HK-2 (cell line): ENCODE measurements at regions not wholly inside any gene's neighbourhood (a gene's known extent, or its start where the extent isn't known, plus 50 kb on each side); places are given as distances from the start of the nearest gene placed in this dataset.
"Not testable (repeated sequence)": the region's sequence is repeated elsewhere in the genome, so short reads cannot be mapped to it uniquely, and the experiment has no call there.

Source experiments
- DNase-seq: peaks from one replicate; pipeline ENCODE4 v3.0.0-alpha.2; 2018; ENCODE audit not compliant: unreplicated experiment

DNA sequence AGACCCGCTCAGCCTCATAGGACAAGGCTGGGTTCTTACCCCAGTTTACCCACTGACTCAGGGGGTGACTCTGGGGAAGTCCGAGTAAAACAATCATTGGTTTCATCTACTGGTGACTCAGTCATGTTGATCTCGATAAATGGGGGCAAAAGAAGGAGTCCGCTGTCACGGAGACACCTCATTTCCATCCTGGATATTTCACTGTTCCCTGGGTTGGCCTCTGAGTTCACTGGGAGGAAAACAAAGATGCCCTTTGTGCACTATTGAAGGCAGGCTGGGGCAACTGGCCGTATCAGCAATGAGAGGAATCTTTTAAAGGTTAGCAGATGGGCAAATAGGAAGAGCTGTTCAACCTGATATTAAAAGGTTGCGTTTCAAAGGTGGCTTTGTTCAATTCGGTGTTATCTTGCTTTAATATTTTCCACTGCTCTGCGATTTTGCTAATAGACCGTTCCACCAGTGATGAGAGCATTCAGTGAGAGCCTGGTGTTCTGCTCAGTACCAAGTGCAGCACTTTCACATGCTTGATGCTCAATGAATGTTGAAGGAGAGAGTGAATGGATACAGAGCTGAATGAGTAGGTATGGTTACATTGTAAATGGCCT is 110.2 kb upstream of the EGFLAM start:
- no peak for DNase-seq

GRCh38 chr5:38143384-38143783 is 115.0 kb upstream of the EGFLAM start:
- no peak for DNase-seq

GRCh38 chr5:38141665-38142064 is 116.7 kb upstream of the EGFLAM start:
- DNase-seq = no peak

DNA sequence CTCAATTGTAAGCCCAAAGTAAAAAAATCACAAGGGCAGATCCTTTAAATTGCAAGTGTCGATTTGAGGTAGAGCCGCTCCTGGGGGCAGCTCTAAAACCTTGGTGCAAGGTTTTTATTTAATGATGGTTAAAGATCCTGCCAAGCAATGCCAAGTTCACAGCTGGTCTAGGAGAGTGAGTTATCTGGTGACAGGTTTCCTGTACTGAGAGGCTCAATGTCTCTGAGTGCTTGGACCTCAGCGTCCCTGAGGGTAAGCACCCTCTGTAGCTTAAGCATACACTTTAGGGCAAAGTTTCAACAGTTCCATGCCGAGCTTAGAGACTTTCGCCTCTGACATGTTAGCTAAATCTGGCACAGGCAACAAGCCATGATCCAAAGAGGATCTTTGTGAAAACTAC is 119.8 kb upstream of the EGFLAM start:
- no peak for DNase-seq

GRCh38 chr5:38135486-38136039 is 122.8 kb upstream of the EGFLAM start:
- no peak for DNase-seq

GRCh38 chr5:38134810-38135209 is 123.5 kb upstream of the EGFLAM start:
- DNase-seq = no peak

DNA sequence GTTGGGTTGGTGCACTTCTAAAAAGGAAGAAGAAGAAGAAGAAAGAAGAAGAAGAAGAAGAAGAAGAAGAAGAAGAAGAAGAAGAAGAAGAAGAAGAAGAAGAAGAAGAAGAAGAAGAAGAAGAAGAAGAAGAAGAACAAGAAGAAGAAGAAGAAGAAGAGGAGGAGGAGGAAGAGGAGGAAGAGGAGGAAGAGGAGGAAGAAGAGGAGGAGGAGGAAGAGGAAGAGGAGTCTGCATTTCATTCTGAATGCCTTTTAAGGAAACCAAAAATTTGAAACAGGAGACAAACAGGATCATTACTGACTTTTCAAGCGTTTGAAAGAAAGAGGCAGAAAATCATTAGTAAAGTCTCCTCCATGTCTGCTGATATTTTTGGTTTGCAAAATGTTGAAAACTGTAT is 124.1 kb upstream of the EGFLAM start:
- DNase-seq = not testable (repeated sequence)

DNA sequence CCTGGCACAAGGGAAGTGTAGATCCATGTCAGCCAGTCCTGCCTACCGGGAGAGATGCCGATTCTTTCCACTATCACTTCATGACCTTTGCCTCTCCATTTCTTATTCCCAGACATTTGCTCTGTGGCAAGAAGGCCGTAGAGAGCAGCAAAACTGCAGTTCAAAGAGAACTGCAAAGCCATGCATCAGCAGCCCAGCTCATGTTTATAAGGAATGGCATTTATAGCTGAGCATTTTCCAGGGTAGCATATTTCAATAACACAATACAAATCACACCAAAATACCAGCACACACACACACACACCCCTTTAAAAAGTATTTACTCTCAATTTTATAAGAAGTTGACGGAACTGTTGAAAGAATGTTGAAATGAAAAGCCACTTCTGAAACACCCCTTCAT is 126.7 kb upstream of the EGFLAM start:
- no peak for DNase-seq

DNA sequence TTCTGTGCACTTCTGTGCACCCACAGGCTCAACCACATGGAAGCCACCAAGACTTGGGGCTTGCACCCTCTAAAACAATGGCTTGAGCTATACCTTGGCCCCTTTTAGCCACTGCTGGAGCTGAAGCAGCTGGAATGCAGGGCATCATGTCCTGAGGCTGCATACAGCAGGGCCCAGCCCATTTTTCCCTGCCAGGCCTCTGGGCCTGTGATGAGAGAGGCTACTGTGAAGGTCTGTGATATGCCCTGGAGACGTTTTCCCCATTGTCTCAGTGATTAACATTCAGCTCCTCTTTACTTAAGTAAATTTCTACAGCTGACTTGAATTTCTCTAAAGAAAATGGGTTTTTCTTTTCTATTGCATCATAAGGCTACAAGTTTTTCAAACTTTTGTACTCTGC is 134.0 kb upstream of the EGFLAM start:
- no peak for DNase-seq

DNA sequence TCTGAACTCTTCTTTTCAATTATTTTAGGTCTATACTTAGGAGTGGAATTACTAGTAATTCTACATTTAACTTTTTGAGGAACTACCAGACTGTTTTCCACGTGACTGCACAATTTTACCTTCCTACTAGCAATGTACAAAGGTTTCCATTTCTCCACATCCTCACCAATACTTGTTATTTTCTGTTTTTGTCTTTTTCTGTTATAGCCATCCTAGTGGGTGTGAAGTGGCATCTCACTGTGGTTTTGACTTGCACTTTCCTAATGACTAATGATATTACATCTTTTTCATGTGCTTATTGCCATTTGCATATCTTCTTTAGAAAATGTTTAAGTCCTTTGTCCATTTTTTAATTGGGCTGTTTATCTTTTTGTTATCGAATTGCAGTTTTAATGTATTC is 136.9 kb upstream of the EGFLAM start:
- DNase-seq = no peak

DNA sequence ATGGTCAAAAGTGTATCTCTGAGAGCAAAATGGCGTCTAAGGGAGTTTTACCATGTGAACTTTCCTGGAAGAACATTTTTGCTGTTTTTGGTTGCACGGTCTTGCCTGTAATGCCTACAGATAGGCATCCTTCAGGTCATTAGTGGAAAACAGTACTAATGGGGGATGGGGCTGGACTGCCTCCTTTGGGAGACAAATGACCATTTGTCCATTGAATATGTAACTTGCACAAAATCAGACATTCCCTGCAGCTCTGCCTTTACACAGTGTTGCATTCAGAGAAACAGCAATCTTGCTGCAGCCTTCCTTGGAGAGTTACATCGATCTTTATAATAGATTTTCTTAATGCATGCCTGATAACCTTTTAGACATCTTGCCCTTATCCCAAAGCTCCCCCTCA is 138.5 kb upstream of the EGFLAM start:
- no peak for DNase-seq

GRCh38 chr5:38117784-38118479 is 140.4 kb upstream of the EGFLAM start:
- DNase-seq = no peak

DNA sequence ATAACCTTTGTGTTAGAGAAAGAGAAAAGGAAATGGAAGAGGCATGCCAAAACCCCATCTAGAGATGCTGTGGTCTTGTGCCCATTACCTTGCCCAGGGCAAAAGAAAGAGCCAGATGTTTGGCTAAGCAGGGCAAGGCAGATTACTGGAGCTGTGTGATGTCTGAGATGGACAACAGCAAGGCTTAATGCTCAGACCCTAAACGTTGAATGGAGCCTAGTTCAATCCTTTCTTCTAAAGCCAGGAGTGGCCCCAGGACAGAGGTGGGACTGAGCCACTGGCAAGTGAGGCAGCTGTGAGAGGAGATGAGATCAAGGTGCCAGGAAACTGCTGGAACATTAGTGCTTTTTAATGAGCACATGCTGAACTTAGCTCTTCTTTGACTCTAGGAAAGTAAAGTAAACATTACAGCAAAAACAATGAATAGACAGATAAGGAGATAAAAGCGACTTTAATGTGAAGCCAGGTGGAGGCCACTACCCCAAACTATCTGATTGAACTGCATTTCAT is 143.0 kb upstream of the EGFLAM start:
- no peak for DNase-seq

DNA sequence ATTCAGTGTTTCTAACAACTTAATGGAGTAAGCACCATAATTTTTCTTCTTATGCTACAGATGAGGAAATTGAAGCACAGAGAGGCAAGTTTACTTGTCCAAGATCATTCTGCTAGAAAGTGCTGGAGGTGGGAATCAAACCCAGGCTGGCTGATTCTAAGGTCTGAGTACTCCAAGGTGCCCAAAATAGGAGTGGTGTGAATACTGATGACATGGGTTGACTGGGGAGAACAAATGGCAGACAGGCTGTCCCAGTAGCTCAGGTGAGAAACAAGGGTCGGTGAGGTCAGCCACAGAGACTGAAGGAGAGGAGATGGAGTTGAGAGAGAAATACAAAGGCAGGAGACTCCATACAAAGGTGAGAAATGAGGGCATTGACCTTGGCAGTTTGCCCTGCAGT is 144.5 kb upstream of the EGFLAM start:
- no peak for DNase-seq

DNA sequence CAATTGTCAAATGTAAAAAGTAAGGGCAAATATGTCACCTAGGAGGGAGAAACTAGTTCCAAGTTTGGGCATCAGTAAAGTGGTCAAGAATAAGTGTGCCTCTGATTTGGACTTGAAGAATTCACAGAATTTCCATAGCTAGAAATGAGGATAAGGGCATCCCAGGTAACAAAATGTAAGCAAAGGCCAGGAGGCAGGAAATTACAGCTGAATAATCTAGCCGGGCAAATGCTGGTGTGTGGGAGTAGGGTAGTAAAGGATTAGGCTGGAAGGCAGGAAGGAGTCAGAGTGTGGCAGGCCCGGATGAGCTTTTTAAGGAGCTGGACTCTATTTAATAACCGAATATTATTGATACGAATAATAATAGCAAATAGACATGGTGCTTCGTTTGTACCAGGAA is 144.9 kb upstream of the EGFLAM start:
- no peak for DNase-seq

DNA sequence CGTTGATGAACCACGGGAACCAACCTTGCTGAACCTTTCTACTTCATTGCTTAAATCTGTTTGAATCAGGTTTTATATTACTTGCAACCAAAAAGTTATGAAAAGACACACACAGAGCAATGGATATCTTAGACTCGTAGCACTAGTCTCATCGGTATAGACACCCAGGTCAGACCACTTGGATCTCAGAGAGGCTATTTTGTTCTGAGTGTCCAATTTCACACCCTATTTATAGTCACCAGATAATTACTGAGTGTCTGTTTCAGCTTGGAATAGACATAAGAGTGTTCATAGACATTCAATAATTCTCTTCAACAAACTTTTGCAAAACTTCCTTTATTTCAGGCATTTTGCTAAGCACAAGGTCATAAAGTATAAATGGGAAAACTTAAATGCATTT is 145.4 kb upstream of the EGFLAM start:
- DNase-seq = no peak

GRCh38 chr5:38110130-38110529 is 148.2 kb upstream of the EGFLAM start:
- DNase-seq = no peak

- no peak for DNase-seq
Observed at GRCh38 chr5:38107096-38107495, 151.3 kb upstream of the EGFLAM start.

DNA sequence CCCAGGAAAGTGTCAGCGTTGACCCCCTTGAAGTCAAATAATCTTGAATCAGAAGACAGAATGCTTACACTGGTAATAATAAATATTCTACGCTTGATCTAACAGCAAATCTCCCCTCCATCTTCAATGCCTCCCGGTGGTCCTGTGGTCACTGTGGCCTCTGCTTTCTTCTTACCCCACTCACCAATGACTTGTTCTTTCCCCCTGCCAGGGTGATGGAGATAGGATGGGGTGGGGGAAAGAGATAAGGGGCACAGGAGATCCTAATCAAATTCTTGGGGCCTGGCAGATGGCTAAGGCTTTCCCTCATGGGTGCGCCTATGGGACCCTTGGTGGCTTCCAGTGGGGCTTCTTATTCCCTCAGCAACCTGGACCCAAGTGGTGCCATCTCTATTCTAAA is 152.6 kb upstream of the EGFLAM start:
- no peak for DNase-seq

- no peak for DNase-seq
Observed at GRCh38 chr5:38105231-38105570, 153.2 kb upstream of the EGFLAM start.

DNA sequence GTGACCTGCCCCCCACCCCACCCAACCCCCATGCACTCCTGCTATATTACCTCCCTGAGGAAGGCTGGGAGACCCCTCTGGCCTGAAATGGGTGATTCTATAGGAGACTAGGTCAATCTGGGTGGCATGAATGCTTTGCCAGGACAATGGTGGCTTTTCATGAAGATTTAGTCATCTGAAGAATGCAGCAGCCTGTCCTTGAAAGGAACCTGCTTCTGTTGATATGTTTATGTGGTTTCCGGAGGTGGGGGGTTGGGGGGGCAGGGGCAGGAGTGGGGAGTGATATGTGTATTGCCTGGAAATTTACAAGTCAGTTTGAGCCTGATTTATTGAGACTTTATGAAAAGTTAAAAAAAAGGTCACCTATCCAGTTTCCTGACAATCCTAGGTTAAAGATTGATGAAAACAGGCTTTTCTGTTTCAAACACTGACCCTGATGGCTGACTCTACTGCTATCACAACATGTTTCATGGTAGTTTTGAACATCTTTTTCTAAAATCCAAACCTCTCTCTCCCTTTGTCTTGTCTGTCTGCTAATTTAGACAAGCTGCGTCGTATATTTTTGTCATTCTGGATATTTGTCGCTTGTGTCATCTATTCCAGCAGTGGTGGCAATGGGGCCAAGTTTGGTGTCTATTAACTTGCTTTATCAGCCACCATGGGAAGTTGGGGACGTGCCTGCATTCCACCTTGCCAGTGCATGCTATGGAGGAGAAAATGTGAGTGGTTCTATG is 153.7 kb upstream of the EGFLAM start:
- DNase-seq = no peak

DNA sequence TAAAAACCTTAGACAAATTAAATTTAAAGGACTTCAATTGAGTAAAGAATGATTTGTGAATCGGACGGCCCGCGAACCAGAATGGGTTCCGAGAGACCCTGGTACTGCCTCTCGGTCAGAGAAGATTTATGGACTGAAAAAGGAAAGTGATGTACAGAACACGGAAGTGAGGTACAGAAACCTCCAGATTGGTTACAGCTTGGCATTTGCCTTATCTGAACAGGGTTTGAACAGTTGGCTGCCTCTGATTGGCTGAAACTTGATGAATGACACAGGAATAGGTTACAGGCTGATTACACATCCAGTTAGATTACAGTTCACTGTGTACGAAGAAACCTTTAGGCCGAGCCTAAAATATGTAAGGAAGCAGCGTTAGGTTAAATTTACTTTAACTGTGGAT is 156.5 kb upstream of the EGFLAM start:
- no peak for DNase-seq
